ENCODE measurements at regions not wholly inside any gene's neighbourhood (a gene's known extent, or its start where the extent isn't known, plus 50 kb on each side); places are given as distances from the start of the nearest gene placed in this dataset.

- no peak for TF ChIP-seq CTCF (conservative IDR thresholded peaks at IDR 0.05)
- TF ChIP-seq EZH2 (IDR thresholded peaks at IDR 0.05; ENCODE audit: low read depth), result no peak
Measured at GRCh38 chr2:43123028-43123427, 103.4 kb downstream of the ZFP36L2 start.

All from PC-9 (cell line).